MM.1S (cell line): ENCODE measurements at regions not wholly inside any gene's neighbourhood (a gene's known extent, or its start where the extent isn't known, plus 50 kb on each side); places are given as distances from the start of the nearest gene placed in this dataset.

ENCODE experiments used
- EZH2 ChIP-seq: fragments of 300-600 bp; sonication (generic); optimal IDR thresholded peaks from 2 replicates; pipeline ENCODE3; 2017; ENCODE audit warnings: low read depth, mild to moderate bottlenecking, antibody characterized with exemption, low read length, mixed read lengths
- EZH2phosphoT487 ChIP-seq: fragments of 300-600 bp; sonication (generic); IDR thresholded peaks from 2 replicates; pipeline ENCODE4 v1.6.1; 2018; ENCODE audit warnings: antibody characterized with exemption, low read length
- TF ChIP-seq, protein P1 (sequence below): fragments of 300-600 bp; sonication (generic); IDR thresholded peaks from 2 replicates; pipeline ENCODE4 v1.5.1; 2016; ENCODE audit warnings: antibody characterized with exemption, low read length, mixed read lengths

- TF ChIP-seq, protein P1, sequence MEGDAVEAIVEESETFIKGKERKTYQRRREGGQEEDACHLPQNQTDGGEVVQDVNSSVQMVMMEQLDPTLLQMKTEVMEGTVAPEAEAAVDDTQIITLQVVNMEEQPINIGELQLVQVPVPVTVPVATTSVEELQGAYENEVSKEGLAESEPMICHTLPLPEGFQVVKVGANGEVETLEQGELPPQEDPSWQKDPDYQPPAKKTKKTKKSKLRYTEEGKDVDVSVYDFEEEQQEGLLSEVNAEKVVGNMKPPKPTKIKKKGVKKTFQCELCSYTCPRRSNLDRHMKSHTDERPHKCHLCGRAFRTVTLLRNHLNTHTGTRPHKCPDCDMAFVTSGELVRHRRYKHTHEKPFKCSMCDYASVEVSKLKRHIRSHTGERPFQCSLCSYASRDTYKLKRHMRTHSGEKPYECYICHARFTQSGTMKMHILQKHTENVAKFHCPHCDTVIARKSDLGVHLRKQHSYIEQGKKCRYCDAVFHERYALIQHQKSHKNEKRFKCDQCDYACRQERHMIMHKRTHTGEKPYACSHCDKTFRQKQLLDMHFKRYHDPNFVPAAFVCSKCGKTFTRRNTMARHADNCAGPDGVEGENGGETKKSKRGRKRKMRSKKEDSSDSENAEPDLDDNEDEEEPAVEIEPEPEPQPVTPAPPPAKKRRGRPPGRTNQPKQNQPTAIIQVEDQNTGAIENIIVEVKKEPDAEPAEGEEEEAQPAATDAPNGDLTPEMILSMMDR: no peak
- TF ChIP-seq EZH2 (no peak), EZH2phosphoT487 (no peak)
Measured at GRCh38 chr2:183564726-183565125, 440.5 kb downstream of the NUP35 start.
